Liver (tissue), 8 donors: ENCODE measurements at regions not wholly inside any gene's neighbourhood (a gene's known extent, or its start where the extent isn't known, plus 50 kb on each side); places are given as distances from the start of the nearest gene placed in this dataset.

Experiments
- DNase-seq: peaks from one replicate; pipeline ENCODE4 v3.0.0-alpha.2; 2017; ENCODE audit warnings: low spot score
- H3K27ac ChIP-seq, 2 donors: one replicate each; pipeline ENCODE4 v1.7.0; 2013; ENCODE audit warnings: inconsistent platforms in 2 of 2, low read length in 2 of 2, control low read depth in 1 of 2, low read depth in 1 of 2, mild to moderate bottlenecking in 1 of 2
- H3K27me3 ChIP-seq, 4 donors: one replicate each; pipeline versions ENCODE4 v1.6.1 to v1.7.0; 2013; ENCODE audit warnings: low read length in 3 of 4, inconsistent platforms in 1 of 4, mild to moderate bottlenecking in 1 of 4, moderate library complexity in 1 of 4; ENCODE audit not compliant: control insufficient read depth in 4 of 4, insufficient read depth in 4 of 4
- H3K36me3 ChIP-seq, 4 donors: one replicate each; pipeline versions ENCODE4 v1.6.1 to v1.7.0; 2013; ENCODE audit warnings: low read length in 3 of 4, mild to moderate bottlenecking in 3 of 4, low read depth in 1 of 4, moderate library complexity in 1 of 4; ENCODE audit not compliant: control insufficient read depth in 4 of 4, insufficient read depth in 3 of 4
- H3K4me1 ChIP-seq, 4 donors: one replicate each; pipeline versions ENCODE4 v1.6.1 to v1.7.0; 2013; ENCODE audit warnings: low read length in 3 of 4, mild to moderate bottlenecking in 3 of 4, moderate library complexity in 1 of 4; ENCODE audit not compliant: control insufficient read depth in 4 of 4, insufficient read depth in 4 of 4
- H3K4me3 ChIP-seq, 3 donors: one replicate each; pipeline versions ENCODE4 v1.6.1 to v1.7.0; 2013; ENCODE audit warnings: low read length in 3 of 3, control low read depth in 1 of 3, low read depth in 1 of 3, mild to moderate bottlenecking in 1 of 3
- H3K9ac ChIP-seq, 2 donors: one replicate each; pipeline ENCODE4 v1.7.0; 2013; ENCODE audit warnings: low read length in 2 of 2, mild to moderate bottlenecking in 2 of 2, moderate library complexity in 2 of 2, control low read depth in 1 of 2, low read depth in 1 of 2
- H3K9me3 ChIP-seq, 4 donors: one replicate each; pipeline versions ENCODE4 v1.6.1 to v1.7.0; 2013; ENCODE audit warnings: low read length in 3 of 4; ENCODE audit not compliant: control insufficient read depth in 4 of 4
- ATF3 ChIP-seq: IDR thresholded peaks from 2 replicates; pipeline ENCODE4 v1.6.1; 2016; ENCODE audit warnings: antibody characterized with exemption
- EGR1 ChIP-seq, 2 donors: IDR thresholded peaks; 2 replicates each; pipeline ENCODE4 v1.6.1; 2016 to 2018; ENCODE audit warnings: antibody characterized with exemption in 2 of 2, low read depth in 2 of 2
- FOXA1 ChIP-seq: IDR thresholded peaks from 2 replicates; pipeline ENCODE4 v1.6.1; 2016; ENCODE audit warnings: antibody characterized with exemption
- GABPA ChIP-seq, 2 donors: IDR thresholded peaks in 1 of 2; conservative IDR thresholded peaks in 1 of 2; 2 replicates each; pipeline ENCODE4 v1.6.1; 2016; ENCODE audit warnings: antibody characterized with exemption in 2 of 2, mild to moderate bottlenecking in 1 of 2, moderate library complexity in 1 of 2
- HNF4A ChIP-seq, 2 donors: conservative IDR thresholded peaks; 2 replicates each; pipeline ENCODE4 v1.6.1; 2016; ENCODE audit warnings: antibody characterized with exemption in 2 of 2, mild to moderate bottlenecking in 2 of 2
- HNF4G ChIP-seq: IDR thresholded peaks from 2 replicates; pipeline ENCODE4 v1.6.1; 2016; ENCODE audit warnings: antibody characterized with exemption
- JUND ChIP-seq, 2 donors: IDR thresholded peaks; 2 replicates each; pipeline ENCODE4 v1.6.1; 2016; ENCODE audit warnings: antibody characterized with exemption in 2 of 2
- MAX ChIP-seq: IDR thresholded peaks from 2 replicates; pipeline ENCODE4 v1.6.1; 2016; ENCODE audit warnings: antibody characterized with exemption
- RAD21 ChIP-seq, 2 donors: IDR thresholded peaks; 2 replicates each; pipeline ENCODE4 v1.6.1; 2016; ENCODE audit warnings: antibody characterized with exemption in 2 of 2, mild to moderate bottlenecking in 2 of 2
- RXRA ChIP-seq, 2 donors: IDR thresholded peaks; 2 replicates each; pipeline ENCODE4 v1.6.1; 2017 to 2018; ENCODE audit warnings: antibody characterized with exemption in 2 of 2, mild to moderate bottlenecking in 1 of 2
- SP1 ChIP-seq: IDR thresholded peaks from 2 replicates; pipeline ENCODE4 v1.6.1; 2018; ENCODE audit warnings: antibody characterized with exemption, mild to moderate bottlenecking
- TAF1 ChIP-seq: conservative IDR thresholded peaks from 2 replicates; pipeline ENCODE4 v1.6.1; 2016; ENCODE audit warnings: antibody characterized with exemption, mild to moderate bottlenecking
- YY1 ChIP-seq: IDR thresholded peaks from 2 replicates; pipeline ENCODE4 v1.6.1; 2016; ENCODE audit warnings: antibody characterized with exemption, mild to moderate bottlenecking
- ZBTB33 ChIP-seq: IDR thresholded peaks from 2 replicates; pipeline ENCODE4 v1.6.1; 2016; ENCODE audit warnings: antibody characterized with exemption
- WGBS: extraction: QIAGEN DNeasy Blood & Tissue Kit; methylation state at CpG from one replicate; pipeline ENCODE4 v1.1.7; 2013; 5-methylcytosine and 5-hydroxymethylcytosine counted together
- TF ChIP-seq, protein P1 (sequence below): fragments of 150-350 bp; IDR thresholded peaks from 2 replicates; pipeline ENCODE4 v1.5.1; 2017; ENCODE audit warnings: improper control_type of control experiment, low read depth, low read length; ENCODE audit not compliant: missing input control
- donor health status: healthy.
- donor health status: healthy.
- donor health status: healthy.
- donor health status: healthy.
- donor health status: healthy.

GRCh38 chr5:1731091-1731639 is 68.5 kb downstream of the MRPL36 start:
- WGBS: 75% methylated on average over 11 of the region's 11 CpGs
- H3K27ac ChIP-seq: no peak overlapping the region
- TF ChIP-seq HNF4G: no peak
- no peak for TF ChIP-seq EGR1 (IDR thresholded peaks at IDR 0.05; ENCODE audit: low read depth in 2 of 2)
- TF ChIP-seq, protein P1, sequence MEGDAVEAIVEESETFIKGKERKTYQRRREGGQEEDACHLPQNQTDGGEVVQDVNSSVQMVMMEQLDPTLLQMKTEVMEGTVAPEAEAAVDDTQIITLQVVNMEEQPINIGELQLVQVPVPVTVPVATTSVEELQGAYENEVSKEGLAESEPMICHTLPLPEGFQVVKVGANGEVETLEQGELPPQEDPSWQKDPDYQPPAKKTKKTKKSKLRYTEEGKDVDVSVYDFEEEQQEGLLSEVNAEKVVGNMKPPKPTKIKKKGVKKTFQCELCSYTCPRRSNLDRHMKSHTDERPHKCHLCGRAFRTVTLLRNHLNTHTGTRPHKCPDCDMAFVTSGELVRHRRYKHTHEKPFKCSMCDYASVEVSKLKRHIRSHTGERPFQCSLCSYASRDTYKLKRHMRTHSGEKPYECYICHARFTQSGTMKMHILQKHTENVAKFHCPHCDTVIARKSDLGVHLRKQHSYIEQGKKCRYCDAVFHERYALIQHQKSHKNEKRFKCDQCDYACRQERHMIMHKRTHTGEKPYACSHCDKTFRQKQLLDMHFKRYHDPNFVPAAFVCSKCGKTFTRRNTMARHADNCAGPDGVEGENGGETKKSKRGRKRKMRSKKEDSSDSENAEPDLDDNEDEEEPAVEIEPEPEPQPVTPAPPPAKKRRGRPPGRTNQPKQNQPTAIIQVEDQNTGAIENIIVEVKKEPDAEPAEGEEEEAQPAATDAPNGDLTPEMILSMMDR: no peak
- no peak for TF ChIP-seq RAD21 (IDR thresholded peaks at IDR 0.05)
- no peak for TF ChIP-seq YY1
- no peak for TF ChIP-seq TAF1
- TF ChIP-seq ZBTB33: no peak
- TF ChIP-seq GABPA (IDR thresholded peaks at IDR 0.05 in 1 of 2, conservative IDR thresholded peaks at IDR 0.05 in 1 of 2): no peak
- TF ChIP-seq JUND (IDR thresholded peaks at IDR 0.05): no peak
- no peak for TF ChIP-seq SP1
- TF ChIP-seq RXRA (IDR thresholded peaks at IDR 0.05): no peak
- no peak for TF ChIP-seq ATF3
- no peak for TF ChIP-seq HNF4A (conservative IDR thresholded peaks at IDR 0.05)

GRCh38 chr5:1730487-1730847 is 69.2 kb downstream of the MRPL36 start:
- Histone ChIP-seq H3K27ac (no peak overlapping the region), H3K27me3 (no peaks in the 10 kb centered on the region), H3K4me1 (no peaks in the 10 kb centered on the region), H3K36me3 (no peaks in the 10 kb centered on the region), H3K9ac (no peak overlapping the region), H3K9me3 (no peaks in the 10 kb centered on the region), H3K4me3 (no peak overlapping the region)
- no peak for DNase-seq
- WGBS: 64% methylated on average over 7 of the region's 7 CpGs
- no peak for TF ChIP-seq TAF1
- TF ChIP-seq ATF3: no peak
- TF ChIP-seq HNF4G: no peak
- no peak for TF ChIP-seq JUND (IDR thresholded peaks at IDR 0.05)
- no peak for TF ChIP-seq GABPA (IDR thresholded peaks at IDR 0.05 in 1 of 2, conservative IDR thresholded peaks at IDR 0.05 in 1 of 2)
- no peak for TF ChIP-seq MAX
- no peak for TF ChIP-seq YY1
- TF ChIP-seq FOXA1: no peak

More at GRCh38 chr5:1731091-1731639, 68.5 kb downstream of the MRPL36 start:
- Histone ChIP-seq H3K4me3 (no peak overlapping the region), H3K4me1 (no peaks in the 10 kb centered on the region), H3K36me3 (no peaks in the 10 kb centered on the region), H3K27me3 (no peaks in the 10 kb centered on the region), H3K9ac (no peak overlapping the region), H3K9me3 (no peaks in the 10 kb centered on the region)
- DNase-seq: no peak
